ENCODE measurements at regions not wholly inside any gene's neighbourhood (a gene's known extent, or its start where the extent isn't known, plus 50 kb on each side); places are given as distances from the start of the nearest gene placed in this dataset.

DNA sequence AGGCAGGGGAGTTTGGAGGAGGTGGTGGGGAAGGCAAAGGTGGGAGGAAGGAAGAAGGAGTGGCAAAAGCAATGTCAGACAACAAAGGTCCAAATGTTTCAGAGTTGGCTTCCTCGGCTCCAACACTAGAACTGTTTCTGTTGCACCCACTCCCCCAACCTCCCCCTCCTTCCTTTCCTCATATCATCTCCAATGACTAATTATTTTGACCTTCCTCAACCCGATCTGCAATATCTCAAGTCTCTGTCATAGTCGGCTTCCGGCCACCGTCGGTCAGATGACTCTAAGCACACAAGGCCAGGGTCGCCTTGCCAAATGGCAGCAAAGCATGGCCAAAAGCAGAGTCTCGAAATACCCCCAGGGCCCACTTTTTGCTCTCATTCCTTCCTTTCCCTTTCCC is 637.0 kb upstream of the TBX3 start:
- H3K4me3 ChIP-seq = no peak overlapping the region

DNA sequence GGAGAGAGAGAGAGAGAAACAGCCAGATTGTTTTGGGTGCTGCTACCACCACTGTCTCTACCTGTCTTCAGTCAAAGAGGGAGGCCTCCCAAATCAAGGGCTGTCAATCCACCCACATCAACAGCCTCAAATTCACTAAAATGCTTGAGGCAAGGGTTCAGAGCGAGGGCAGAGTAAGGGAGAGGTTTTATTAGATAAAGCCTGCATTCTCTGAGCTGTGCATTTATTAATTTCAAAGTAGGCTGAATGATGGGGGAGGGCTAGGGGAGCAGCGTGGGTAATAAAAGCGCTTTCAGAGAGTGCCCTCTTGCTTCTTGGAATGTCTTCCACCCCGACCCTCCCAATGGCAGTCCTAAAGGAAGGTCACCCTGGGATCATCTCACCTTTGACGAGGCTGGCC is 636.5 kb upstream of the TBX3 start:
- Histone ChIP-seq H3K27me3 (no peaks in the 10 kb centered on the region), H3K4me2 (no peak overlapping the region), H3K4me3 (no peak overlapping the region), H3K79me2 (ENCODE audit: low read depth) (no peaks in the 10 kb centered on the region), H3K36me3 (no peaks in the 10 kb centered on the region), H2AFZ (replicated peaks) (no peak overlapping the region), H3F3A (ENCODE audit: low read depth) (no peaks in the 10 kb centered on the region), H4K20me1 (ENCODE audit: low read depth) (no peaks in the 10 kb centered on the region), H3K27ac (no peak overlapping the region), H3K9ac (no peak overlapping the region), H3K4me1 (no peaks in the 10 kb centered on the region), H3K9me3 (ENCODE audit: low read depth) (no peaks in the 10 kb centered on the region)
- H3K4me3 Mint-ChIP-seq = no peak overlapping the region
- H3K27ac Mint-ChIP-seq = no peak overlapping the region
- H3K4me1 Mint-ChIP-seq = no peaks in the 10 kb centered on the region
- H3K9me3 Mint-ChIP-seq = no peaks in the 10 kb centered on the region
- no peak for DNase-seq (ENCODE audit: low spot score)
- H3K36me3 Mint-ChIP-seq = no peaks in the 10 kb centered on the region
- peaks cover 9% of the 10 kb centered on the region for H3K27me3 Mint-ChIP-seq (ENCODE audit: insufficient read depth, low read depth)
- TF ChIP-seq, protein P1, sequence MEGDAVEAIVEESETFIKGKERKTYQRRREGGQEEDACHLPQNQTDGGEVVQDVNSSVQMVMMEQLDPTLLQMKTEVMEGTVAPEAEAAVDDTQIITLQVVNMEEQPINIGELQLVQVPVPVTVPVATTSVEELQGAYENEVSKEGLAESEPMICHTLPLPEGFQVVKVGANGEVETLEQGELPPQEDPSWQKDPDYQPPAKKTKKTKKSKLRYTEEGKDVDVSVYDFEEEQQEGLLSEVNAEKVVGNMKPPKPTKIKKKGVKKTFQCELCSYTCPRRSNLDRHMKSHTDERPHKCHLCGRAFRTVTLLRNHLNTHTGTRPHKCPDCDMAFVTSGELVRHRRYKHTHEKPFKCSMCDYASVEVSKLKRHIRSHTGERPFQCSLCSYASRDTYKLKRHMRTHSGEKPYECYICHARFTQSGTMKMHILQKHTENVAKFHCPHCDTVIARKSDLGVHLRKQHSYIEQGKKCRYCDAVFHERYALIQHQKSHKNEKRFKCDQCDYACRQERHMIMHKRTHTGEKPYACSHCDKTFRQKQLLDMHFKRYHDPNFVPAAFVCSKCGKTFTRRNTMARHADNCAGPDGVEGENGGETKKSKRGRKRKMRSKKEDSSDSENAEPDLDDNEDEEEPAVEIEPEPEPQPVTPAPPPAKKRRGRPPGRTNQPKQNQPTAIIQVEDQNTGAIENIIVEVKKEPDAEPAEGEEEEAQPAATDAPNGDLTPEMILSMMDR (IDR thresholded peaks at IDR 0.05) = no peak
- no peak for TF ChIP-seq EZH2phosphoT487 (IDR thresholded peaks at IDR 0.05)
- no peak for TF ChIP-seq EZH2 (IDR thresholded peaks at IDR 0.05)

More for the DNA sequence above, 637.0 kb upstream of the TBX3 start:
- no peaks in the 10 kb centered on the region for H3K9me3 Mint-ChIP-seq
- Histone ChIP-seq H3K27me3 (no peaks in the 10 kb centered on the region), H2AFZ (replicated peaks) (no peak overlapping the region), H3K9me3 (ENCODE audit: low read depth) (no peaks in the 10 kb centered on the region), H3K4me2 (no peak overlapping the region), H4K20me1 (ENCODE audit: low read depth) (no peaks in the 10 kb centered on the region), H3F3A (ENCODE audit: low read depth) (no peaks in the 10 kb centered on the region), H3K27ac (no peak overlapping the region), H3K79me2 (ENCODE audit: low read depth) (no peaks in the 10 kb centered on the region), H3K36me3 (no peaks in the 10 kb centered on the region), H3K9ac (no peak overlapping the region), H3K4me1 (no peaks in the 10 kb centered on the region)
- H3K4me1 Mint-ChIP-seq = no peaks in the 10 kb centered on the region
- peaks cover 9% of the 10 kb centered on the region for H3K27me3 Mint-ChIP-seq (ENCODE audit: insufficient read depth, low read depth)
- DNase-seq (ENCODE audit: low spot score) = no peak
- no peak for TF ChIP-seq EZH2phosphoT487 (IDR thresholded peaks at IDR 0.05)
- TF ChIP-seq, protein P1 (IDR thresholded peaks at IDR 0.05) = no peak
- no peak for TF ChIP-seq EZH2 (IDR thresholded peaks at IDR 0.05)
- H3K27ac Mint-ChIP-seq = no peak overlapping the region
- no peaks in the 10 kb centered on the region for H3K36me3 Mint-ChIP-seq
- H3K4me3 Mint-ChIP-seq = no peak overlapping the region

DNA sequence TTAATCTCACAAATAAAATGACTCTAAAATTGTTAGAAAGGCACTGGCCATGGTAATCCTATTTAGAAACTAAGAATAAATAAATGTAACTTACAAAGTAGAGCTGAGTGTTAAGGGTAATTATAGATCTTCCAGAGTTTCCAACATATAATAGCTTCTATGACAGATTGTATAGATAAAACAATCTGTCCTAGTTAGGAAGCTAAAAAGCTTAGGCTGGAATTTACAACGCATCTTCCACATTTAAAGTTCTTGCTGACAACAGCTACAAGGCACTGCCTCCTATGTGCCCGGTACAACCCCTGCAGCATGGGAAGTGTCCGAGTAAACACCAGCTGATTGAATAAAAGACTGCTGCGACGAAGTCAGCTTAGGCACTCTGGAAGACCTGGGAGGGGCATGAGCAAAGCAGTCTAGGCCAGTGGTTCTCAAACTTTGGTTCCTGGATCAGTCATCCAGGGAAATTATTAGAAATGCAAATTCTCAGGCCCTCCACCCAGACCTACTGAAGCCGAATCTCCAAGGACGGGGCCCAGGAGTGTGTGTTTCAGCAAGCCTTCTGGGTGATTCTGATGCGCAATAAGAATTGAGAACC is 635.6 kb upstream of the TBX3 start:
- DNase-seq (ENCODE audit: low spot score) = no peak
- Mint-ChIP-seq H3K4me3 (no peak overlapping the region), H3K4me1 (no peaks in the 10 kb centered on the region), H3K27ac (no peak overlapping the region), H3K27me3 (ENCODE audit: insufficient read depth, low read depth) (peaks cover 9% of the 10 kb centered on the region), H3K36me3 (no peaks in the 10 kb centered on the region), H3K9me3 (no peaks in the 10 kb centered on the region)
- no peak overlapping the region for H3K4me2 ChIP-seq
- no peaks in the 10 kb centered on the region for H3K27me3 ChIP-seq
- H3K9me3 ChIP-seq (ENCODE audit: low read depth) = no peaks in the 10 kb centered on the region
- H3K4me3 ChIP-seq = no peak overlapping the region
- H3K36me3 ChIP-seq = no peaks in the 10 kb centered on the region
- TF ChIP-seq EZH2phosphoT487 (IDR thresholded peaks at IDR 0.05) = no peak
- TF ChIP-seq, protein P1 (IDR thresholded peaks at IDR 0.05) = no peak
- TF ChIP-seq EZH2 (IDR thresholded peaks at IDR 0.05) = no peak
- H4K20me1 ChIP-seq (ENCODE audit: low read depth) = no peaks in the 10 kb centered on the region
- no peaks in the 10 kb centered on the region for H3K4me1 ChIP-seq
- no peak overlapping the region for H2AFZ ChIP-seq (replicated peaks)
- no peak overlapping the region for H3K9ac ChIP-seq
- H3K27ac ChIP-seq = no peak overlapping the region
- H3K79me2 ChIP-seq (ENCODE audit: low read depth) = no peaks in the 10 kb centered on the region
- no peaks in the 10 kb centered on the region for H3F3A ChIP-seq (ENCODE audit: low read depth)
